ENCODE measurements at regions not wholly inside any gene's neighbourhood (a gene's known extent, or its start where the extent isn't known, plus 50 kb on each side); places are given as distances from the start of the nearest gene placed in this dataset.

DNA sequence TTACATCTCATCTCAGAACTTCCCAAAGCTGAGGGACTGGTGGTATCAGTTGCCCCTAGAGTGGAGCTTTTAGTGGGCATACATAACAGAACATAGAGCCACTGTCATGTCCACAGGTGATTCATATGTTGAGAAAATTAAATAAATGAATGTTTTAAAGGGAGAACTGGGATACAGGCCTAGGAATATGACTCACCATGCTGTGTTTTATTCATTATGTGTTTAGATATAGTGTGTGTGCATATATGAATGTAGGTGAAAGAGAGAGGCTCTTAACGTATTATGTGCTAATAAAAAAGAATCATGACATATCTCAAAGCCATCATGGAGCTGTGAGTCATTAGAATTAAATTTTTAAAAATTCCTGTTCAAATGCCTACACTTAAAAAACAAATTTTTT is 332.2 kb upstream of the RSPO3 start:
- no peak overlapping the region for H3K27ac ChIP-seq (ENCODE audit: low read length)
- H3K9me2 ChIP-seq (replicated peaks; ENCODE audit: insufficient read depth, low read length): no peaks in the 10 kb centered on the region
- H3K4me1 ChIP-seq (ENCODE audit: low read length): no peaks in the 10 kb centered on the region
- H3K79me2 ChIP-seq (ENCODE audit: low read length): no peaks in the 10 kb centered on the region
- no peak for DNase-seq
- no peaks in the 10 kb centered on the region for H3K27me3 ChIP-seq (replicated peaks; ENCODE audit: insufficient read depth, low read length)
- H3K36me3 ChIP-seq (replicated peaks; ENCODE audit: insufficient read depth, low read length): no peaks in the 10 kb centered on the region
- no peaks in the 10 kb centered on the region for H4K20me1 ChIP-seq (ENCODE audit: insufficient read depth, low read length)
- no peaks in the 10 kb centered on the region for H3K9me3 ChIP-seq (replicated peaks; ENCODE audit: insufficient read depth, low read length)
- no peaks in the 10 kb centered on the region for H3F3A ChIP-seq (ENCODE audit: insufficient read depth, low read length)
- H3K4me3 ChIP-seq (ENCODE audit: low read length): no peak overlapping the region
- no peak overlapping the region for H3K9ac ChIP-seq (ENCODE audit: low read length)
- no peak overlapping the region for H3K4me2 ChIP-seq (ENCODE audit: low read depth, low read length)
- TF ChIP-seq EZH2 (optimal IDR thresholded peaks at IDR 0.05; ENCODE audit: low read depth, low read length): no peak
- no peak for TF ChIP-seq EZH2phosphoT487 (IDR thresholded peaks at IDR 0.05; ENCODE audit: low read length)
- TF ChIP-seq, protein P1, sequence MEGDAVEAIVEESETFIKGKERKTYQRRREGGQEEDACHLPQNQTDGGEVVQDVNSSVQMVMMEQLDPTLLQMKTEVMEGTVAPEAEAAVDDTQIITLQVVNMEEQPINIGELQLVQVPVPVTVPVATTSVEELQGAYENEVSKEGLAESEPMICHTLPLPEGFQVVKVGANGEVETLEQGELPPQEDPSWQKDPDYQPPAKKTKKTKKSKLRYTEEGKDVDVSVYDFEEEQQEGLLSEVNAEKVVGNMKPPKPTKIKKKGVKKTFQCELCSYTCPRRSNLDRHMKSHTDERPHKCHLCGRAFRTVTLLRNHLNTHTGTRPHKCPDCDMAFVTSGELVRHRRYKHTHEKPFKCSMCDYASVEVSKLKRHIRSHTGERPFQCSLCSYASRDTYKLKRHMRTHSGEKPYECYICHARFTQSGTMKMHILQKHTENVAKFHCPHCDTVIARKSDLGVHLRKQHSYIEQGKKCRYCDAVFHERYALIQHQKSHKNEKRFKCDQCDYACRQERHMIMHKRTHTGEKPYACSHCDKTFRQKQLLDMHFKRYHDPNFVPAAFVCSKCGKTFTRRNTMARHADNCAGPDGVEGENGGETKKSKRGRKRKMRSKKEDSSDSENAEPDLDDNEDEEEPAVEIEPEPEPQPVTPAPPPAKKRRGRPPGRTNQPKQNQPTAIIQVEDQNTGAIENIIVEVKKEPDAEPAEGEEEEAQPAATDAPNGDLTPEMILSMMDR (IDR thresholded peaks at IDR 0.05; ENCODE audit: low read length): no peak
- no peak overlapping the region for H2AFZ ChIP-seq (ENCODE audit: low read length)

DNA sequence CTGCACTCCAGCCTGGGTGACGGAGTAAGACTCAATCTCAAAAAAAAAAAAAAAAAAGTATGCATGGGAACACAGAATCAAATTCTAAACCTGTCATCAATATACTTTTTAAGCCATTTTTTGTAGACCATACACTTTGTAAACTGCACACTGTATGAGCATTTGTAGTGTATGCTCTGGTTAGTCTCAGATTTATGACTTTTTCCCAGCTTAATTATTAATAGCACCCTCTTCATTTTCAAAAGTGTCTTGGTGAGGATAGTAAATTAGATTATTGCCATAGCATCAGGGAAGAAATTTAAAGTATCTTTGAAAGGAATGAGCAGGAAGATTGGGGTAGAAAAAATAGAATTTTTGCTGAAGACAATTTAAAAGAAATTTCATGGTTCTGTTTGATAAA is 330.8 kb upstream of the RSPO3 start:
- no peaks in the 10 kb centered on the region for H3K79me2 ChIP-seq (ENCODE audit: low read length)
- no peak for DNase-seq
- H3F3A ChIP-seq (ENCODE audit: insufficient read depth, low read length): no peaks in the 10 kb centered on the region
- H3K27me3 ChIP-seq (replicated peaks; ENCODE audit: insufficient read depth, low read length): no peaks in the 10 kb centered on the region
- H3K4me3 ChIP-seq (ENCODE audit: low read length): no peak overlapping the region
- no peak overlapping the region for H3K27ac ChIP-seq (ENCODE audit: low read length)
- no peak for TF ChIP-seq EZH2 (optimal IDR thresholded peaks at IDR 0.05; ENCODE audit: low read depth, low read length)
- no peak for TF ChIP-seq EZH2phosphoT487 (IDR thresholded peaks at IDR 0.05; ENCODE audit: low read length)
- TF ChIP-seq, protein P1 (IDR thresholded peaks at IDR 0.05; ENCODE audit: low read length): no peak
- no peak overlapping the region for H3K4me2 ChIP-seq (ENCODE audit: low read depth, low read length)
- no peak overlapping the region for H3K9ac ChIP-seq (ENCODE audit: low read length)
- no peaks in the 10 kb centered on the region for H3K9me3 ChIP-seq (replicated peaks; ENCODE audit: insufficient read depth, low read length)
- H3K36me3 ChIP-seq (replicated peaks; ENCODE audit: insufficient read depth, low read length): no peaks in the 10 kb centered on the region
- no peak overlapping the region for H2AFZ ChIP-seq (ENCODE audit: low read length)
- H4K20me1 ChIP-seq (ENCODE audit: insufficient read depth, low read length): no peaks in the 10 kb centered on the region
- H3K4me1 ChIP-seq (ENCODE audit: low read length): no peaks in the 10 kb centered on the region
- no peaks in the 10 kb centered on the region for H3K9me2 ChIP-seq (replicated peaks; ENCODE audit: insufficient read depth, low read length)

DNA sequence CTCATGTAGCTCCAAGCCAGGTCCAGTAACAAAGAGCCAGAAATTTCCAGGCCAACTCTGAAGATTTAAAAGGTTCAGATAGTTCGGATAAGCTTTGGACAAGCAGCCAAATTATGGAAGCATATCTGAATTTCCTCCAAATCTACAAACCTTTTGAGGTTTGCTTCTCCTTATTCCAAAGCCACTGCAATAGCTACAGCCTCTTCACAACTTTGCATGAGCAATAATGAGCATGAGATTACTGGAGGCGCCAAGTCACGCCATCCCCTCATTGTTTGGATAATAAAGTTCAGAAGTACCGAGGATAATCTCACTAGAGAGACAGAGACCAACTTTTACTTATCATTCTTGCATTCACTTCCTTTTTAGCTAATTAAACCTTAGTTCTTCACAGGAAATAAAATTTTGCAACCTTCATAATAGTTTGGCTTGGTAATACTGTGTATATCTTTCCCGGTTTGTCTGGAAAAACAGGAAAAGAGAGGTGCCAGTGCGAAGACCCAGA is 329.6 kb upstream of the RSPO3 start:
- Histone ChIP-seq H3F3A (ENCODE audit: insufficient read depth, low read length) (no peaks in the 10 kb centered on the region), H3K4me1 (ENCODE audit: low read length) (no peaks in the 10 kb centered on the region), H2AFZ (ENCODE audit: low read length) (no peak overlapping the region), H3K4me3 (ENCODE audit: low read length) (no peak overlapping the region), H3K36me3 (replicated peaks; ENCODE audit: insufficient read depth, low read length) (no peaks in the 10 kb centered on the region), H3K9me3 (replicated peaks; ENCODE audit: insufficient read depth, low read length) (no peaks in the 10 kb centered on the region), H3K79me2 (ENCODE audit: low read length) (no peaks in the 10 kb centered on the region), H3K27ac (ENCODE audit: low read length) (no peak overlapping the region), H3K9ac (ENCODE audit: low read length) (no peak overlapping the region), H4K20me1 (ENCODE audit: insufficient read depth, low read length) (no peaks in the 10 kb centered on the region), H3K4me2 (ENCODE audit: low read depth, low read length) (no peak overlapping the region), H3K9me2 (replicated peaks; ENCODE audit: insufficient read depth, low read length) (no peaks in the 10 kb centered on the region), H3K27me3 (replicated peaks; ENCODE audit: insufficient read depth, low read length) (no peaks in the 10 kb centered on the region)
- no peak for DNase-seq
- TF ChIP-seq EZH2phosphoT487 (IDR thresholded peaks at IDR 0.05; ENCODE audit: low read length) (no peak), EZH2 (optimal IDR thresholded peaks at IDR 0.05; ENCODE audit: low read depth, low read length) (no peak)
- TF ChIP-seq, protein P1 (IDR thresholded peaks at IDR 0.05; ENCODE audit: low read length): no peak
